ENCODE measurements at regions not wholly inside any gene's neighbourhood (a gene's known extent, or its start where the extent isn't known, plus 50 kb on each side); places are given as distances from the start of the nearest gene placed in this dataset.

DNA sequence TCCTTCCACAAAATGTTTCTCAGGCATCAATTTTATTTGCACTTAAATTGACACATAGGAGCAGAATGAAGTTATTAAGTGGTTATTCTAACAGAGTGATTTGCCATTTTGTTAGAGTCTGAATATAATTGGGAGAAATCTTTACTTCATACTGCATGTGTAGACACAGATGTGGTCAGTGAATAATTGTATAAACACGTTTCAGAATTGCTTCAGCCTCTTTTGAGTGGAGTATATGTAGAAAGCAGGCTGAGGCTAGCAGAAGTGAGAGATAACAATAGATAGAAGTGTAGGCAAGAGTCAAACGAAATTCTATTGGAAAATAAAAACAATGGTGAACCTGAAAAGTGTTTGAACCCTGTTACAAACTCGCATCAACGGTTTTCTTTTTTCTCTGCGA lies 270.7 kb downstream of the TMEM167A start (continued):
- TF ChIP-seq POLR2AphosphoS2 (IDR thresholded peaks at IDR 0.05; ENCODE audit: low read depth, low read length) (no peak), TAF1 (IDR thresholded peaks at IDR 0.05; ENCODE audit: borderline replicate concordance, low read depth, low read length) (no peak), NRF1 (conservative IDR thresholded peaks at IDR 0.05; ENCODE audit: low read depth, low read length) (no peak), EGR1 (IDR thresholded peaks at IDR 0.05; ENCODE audit: borderline replicate concordance in 1 of 2, low read depth in 2 of 2, low read length in 2 of 2) (no peak), RFX5 (IDR thresholded peaks at IDR 0.05; ENCODE audit: low read depth, low read length) (no peak)
- TF ChIP-seq, protein P1, sequence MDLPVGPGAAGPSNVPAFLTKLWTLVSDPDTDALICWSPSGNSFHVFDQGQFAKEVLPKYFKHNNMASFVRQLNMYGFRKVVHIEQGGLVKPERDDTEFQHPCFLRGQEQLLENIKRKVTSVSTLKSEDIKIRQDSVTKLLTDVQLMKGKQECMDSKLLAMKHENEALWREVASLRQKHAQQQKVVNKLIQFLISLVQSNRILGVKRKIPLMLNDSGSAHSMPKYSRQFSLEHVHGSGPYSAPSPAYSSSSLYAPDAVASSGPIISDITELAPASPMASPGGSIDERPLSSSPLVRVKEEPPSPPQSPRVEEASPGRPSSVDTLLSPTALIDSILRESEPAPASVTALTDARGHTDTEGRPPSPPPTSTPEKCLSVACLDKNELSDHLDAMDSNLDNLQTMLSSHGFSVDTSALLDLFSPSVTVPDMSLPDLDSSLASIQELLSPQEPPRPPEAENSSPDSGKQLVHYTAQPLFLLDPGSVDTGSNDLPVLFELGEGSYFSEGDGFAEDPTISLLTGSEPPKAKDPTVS (IDR thresholded peaks at IDR 0.05; ENCODE audit: low read depth, low read length) = no peak

DNA sequence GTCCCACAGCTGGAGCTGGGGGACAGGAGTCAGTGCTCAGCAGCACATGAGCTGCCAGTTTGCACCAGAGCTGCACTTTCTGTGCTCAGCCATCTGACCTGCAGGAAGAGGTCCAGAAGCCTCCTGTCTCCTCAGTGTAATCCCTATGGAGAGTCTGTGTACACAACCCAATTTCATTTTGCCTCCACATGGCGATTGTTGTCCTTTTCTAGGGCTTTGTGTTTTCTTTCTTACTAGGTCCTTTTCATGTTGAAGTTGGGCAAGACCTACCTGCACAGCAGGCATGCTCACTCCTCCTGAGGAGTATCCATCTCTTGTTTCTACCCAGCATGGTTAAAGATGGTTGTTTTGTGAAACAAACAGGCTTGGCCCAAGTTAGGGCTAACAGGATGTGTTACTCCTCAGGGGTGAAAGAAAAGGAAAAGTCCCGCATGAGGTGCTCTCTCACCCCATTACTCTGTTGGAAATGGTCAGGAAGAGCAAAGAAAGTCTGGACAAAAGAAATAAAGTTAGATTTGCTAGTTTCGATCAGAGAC lies 273.0 kb downstream of the TMEM167A start:
- no peaks in the 10 kb centered on the region for H3K27me3 ChIP-seq (replicated peaks in 1 of 2; ENCODE audit: control insufficient read depth in 2 of 2, insufficient read depth in 2 of 2, low read length in 1 of 2)
- H3K36me3 ChIP-seq (ENCODE audit: control insufficient read depth in 2 of 2, insufficient read depth in 2 of 2, low read length in 1 of 2) = no peaks in the 10 kb centered on the region
- no peaks in the 10 kb centered on the region for H3K79me2 ChIP-seq (ENCODE audit: control insufficient read depth, insufficient read depth, low read length)
- ATAC-seq (no peak; the same call in 2 of the 3 replicates), FAIRE-seq (no peak), DNase-seq (ENCODE audit: low read depth, low spot score) (no peak)
- no peaks in the 10 kb centered on the region for H3K4me1 ChIP-seq (ENCODE audit: control insufficient read depth, insufficient read depth, low read length)
- no peak overlapping the region for H2AFZ ChIP-seq (ENCODE audit: control insufficient read depth, low read depth, low read length)
- H3K4me3 ChIP-seq = no peak overlapping the region
- ChIA-PET RAD21 (ENCODE audit: unreplicated experiment) (no interaction called here), CTCF (no interaction called here), SMC1A (ENCODE audit: uncharacterized antibody, unreplicated experiment) (no interaction called here), POLR2A (no interaction called here)
- TF ChIP-seq, protein P2, sequence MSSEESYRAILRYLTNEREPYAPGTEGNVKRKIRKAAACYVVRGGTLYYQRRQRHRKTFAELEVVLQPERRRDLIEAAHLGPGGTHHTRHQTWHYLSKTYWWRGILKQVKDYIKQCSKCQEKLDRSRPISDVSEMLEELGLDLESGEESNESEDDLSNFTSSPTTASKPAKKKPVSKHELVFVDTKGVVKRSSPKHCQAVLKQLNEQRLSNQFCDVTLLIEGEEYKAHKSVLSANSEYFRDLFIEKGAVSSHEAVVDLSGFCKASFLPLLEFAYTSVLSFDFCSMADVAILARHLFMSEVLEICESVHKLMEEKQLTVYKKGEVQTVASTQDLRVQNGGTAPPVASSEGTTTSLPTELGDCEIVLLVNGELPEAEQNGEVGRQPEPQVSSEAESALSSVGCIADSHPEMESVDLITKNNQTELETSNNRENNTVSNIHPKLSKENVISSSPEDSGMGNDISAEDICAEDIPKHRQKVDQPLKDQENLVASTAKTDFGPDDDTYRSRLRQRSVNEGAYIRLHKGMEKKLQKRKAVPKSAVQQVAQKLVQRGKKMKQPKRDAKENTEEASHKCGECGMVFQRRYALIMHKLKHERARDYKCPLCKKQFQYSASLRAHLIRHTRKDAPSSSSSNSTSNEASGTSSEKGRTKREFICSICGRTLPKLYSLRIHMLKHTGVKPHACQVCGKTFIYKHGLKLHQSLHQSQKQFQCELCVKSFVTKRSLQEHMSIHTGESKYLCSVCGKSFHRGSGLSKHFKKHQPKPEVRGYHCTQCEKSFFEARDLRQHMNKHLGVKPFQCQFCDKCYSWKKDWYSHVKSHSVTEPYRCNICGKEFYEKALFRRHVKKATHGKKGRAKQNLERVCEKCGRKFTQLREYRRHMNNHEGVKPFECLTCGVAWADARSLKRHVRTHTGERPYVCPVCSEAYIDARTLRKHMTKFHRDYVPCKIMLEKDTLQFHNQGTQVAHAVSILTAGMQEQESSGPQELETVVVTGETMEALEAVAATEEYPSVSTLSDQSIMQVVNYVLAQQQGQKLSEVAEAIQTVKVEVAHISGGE (CRISPR knock-in tag; IDR thresholded peaks at IDR 0.05) = no peak
- TF ChIP-seq TARDBP (IDR thresholded peaks at IDR 0.05; ENCODE audit: borderline replicate concordance) = no peak
- no peak for TF ChIP-seq PAX5 (IDR thresholded peaks at IDR 0.05; ENCODE audit: borderline replicate concordance, low read depth, low read length)
- intact Hi-C loops (cut with micrococcal nuclease; ENCODE audit: unreplicated experiment) (no loop called here), in situ Hi-C loops (cut with MboI) (no loop called here)
- 85% methylated on average over 3 of the region's 3 CpGs for WGBS (ENCODE audit: insufficient coverage, insufficient replicate concordance, low lambda C conversion rate, missing lambda C conversion rate)
- H3K9ac ChIP-seq (ENCODE audit: control insufficient read depth, insufficient read depth, low read length) = no peak overlapping the region
- H4K20me1 ChIP-seq (ENCODE audit: control insufficient read depth, insufficient read depth) = no peaks in the 10 kb centered on the region
- H3K27ac ChIP-seq (ENCODE audit: control insufficient read depth, insufficient read depth) = no peak overlapping the region
- BruUV-seq (replicated peaks) = no TSS peak
- H3K4me2 ChIP-seq (ENCODE audit: control insufficient read depth, insufficient read depth) = no peak overlapping the region
- peaks cover 2% of the 10 kb centered on the region; the same call in 1 of the 3 replicates for H3K9me3 ChIP-seq (replicated peaks; ENCODE audit: control insufficient read depth, insufficient read depth, low read length)

Data from GM12878 (cell line).